K562 (cell line): ENCODE measurements at regions not wholly inside any gene's neighbourhood (a gene's known extent, or its start where the extent isn't known, plus 50 kb on each side); places are given as distances from the start of the nearest gene placed in this dataset.

Experiments used
- ATAC-seq: fragments of 200-7000 bp; cut with Tn5 transposase; 3 replicates; pipeline ENCODE4 v1.9.1; 2020; ENCODE audit warnings: moderate library complexity
- BruUV-seq: library from RNA; stranded (reverse); fragments of 400-500 nt; replicated peaks from 2 replicates; lab custom pipeline; 2021; lab: Mats Ljungman, UMichigan
- CTCF ChIA-PET: fragments of 300-600 bp; formaldehyde crosslinking; extraction: SDS; loops from one replicate; lab custom pipeline; 2021; ENCODE audit warnings: low intra/inter-chr PET ratio; lab: Yijun Ruan, JAX
- POLR2A ChIA-PET: fragments of 300-600, 350-650 bp; sonication (Branson Sonifier 250); formaldehyde crosslinking; extraction: SDS; loops from one replicate; lab custom pipeline; 2021; ENCODE audit warnings: antibody characterized with exemption, inconsistent platforms; lab: Yijun Ruan, JAX
- DNase-seq, 4 experiments: peaks; one replicate each; pipeline versions ENCODE4 v3.0.0 to v3.0.0-alpha.2; 2011 to 2018; ENCODE audit warnings: low spot score in 3 of 4, mixed read lengths in 3 of 4; ENCODE audit errors: extremely low read depth in 1 of 4
- FAIRE-seq: peaks from 2 replicates; lab custom pipeline; 2011; peaks lifted over from hg19 to GRCh38; lab: Jason Lieb, UNC
- H2AFZ ChIP-seq: 2 replicates; pipeline ENCODE4 v1.6.0; 2011; ENCODE audit warnings: low read depth, low read length, control low read depth, inconsistent platforms
- H3K27ac ChIP-seq: fragments of 200-600 bp; 3 replicates; pipeline ENCODE4 v1.8.0; 2011; ENCODE audit warnings: low read depth, mild to moderate bottlenecking, control low read depth, inconsistent platforms, low read length, moderate library complexity, mixed read lengths; ENCODE audit errors: extremely low read depth
- H3K27me3 ChIP-seq, 2 experiments: fragments of 300-600 bp in 1 of 2; 2 replicates in 1 of 2; 3 replicates in 1 of 2; pipeline versions ENCODE4 v1.6.0 to v1.8.0; 2011; ENCODE audit warnings: inconsistent platforms in 2 of 2, low read length in 2 of 2, mild to moderate bottlenecking in 1 of 2, mixed read lengths in 1 of 2, moderate library complexity in 1 of 2; ENCODE audit not compliant: control insufficient read depth in 2 of 2, insufficient read depth in 2 of 2
- H3K36me3 ChIP-seq: fragments of 300-600 bp; 3 replicates; pipeline ENCODE4 v1.8.0; 2011; ENCODE audit warnings: mild to moderate bottlenecking, low read length, inconsistent platforms; ENCODE audit not compliant: control insufficient read depth, insufficient read depth
- H3K4me1 ChIP-seq, 2 experiments: fragments of 200-600 bp in 1 of 2; replicated peaks in 1 of 2; 2 replicates in 1 of 2; 3 replicates in 1 of 2; pipeline versions ENCODE4 v1.5.1 to v1.8.0; 2011; ENCODE audit warnings: inconsistent platforms in 2 of 2, low read length in 2 of 2, mild to moderate bottlenecking in 1 of 2, mixed read lengths in 1 of 2, moderate library complexity in 1 of 2; ENCODE audit not compliant: control insufficient read depth in 2 of 2, insufficient read depth in 2 of 2
- H3K4me2 ChIP-seq: 2 replicates; pipeline ENCODE4 v1.6.1; 2011; ENCODE audit warnings: low read length, control low read depth, inconsistent platforms, mixed read lengths; ENCODE audit not compliant: insufficient read depth
- H3K4me3 ChIP-seq: fragments of 200-600 bp; sonication (generic), shearing (Covaris generic); 2 replicates; pipeline ENCODE4 v1.5.1; 2016; ENCODE audit warnings: control low read depth, inconsistent platforms
- H3K79me2 ChIP-seq: fragments of 200-600 bp; 3 replicates; pipeline ENCODE4 v1.8.0; 2011; ENCODE audit warnings: low read length, inconsistent platforms; ENCODE audit not compliant: control insufficient read depth, insufficient read depth
- H3K9ac ChIP-seq, 2 experiments: 2 replicates each; pipeline versions ENCODE4 v1.6.0 to v1.6.1; 2011; ENCODE audit warnings: low read depth in 2 of 2, low read length in 2 of 2, control low read depth in 1 of 2, inconsistent platforms in 1 of 2, mild to moderate bottlenecking in 1 of 2, mixed read lengths in 1 of 2; ENCODE audit not compliant: insufficient read depth in 1 of 2
- H3K9me1 ChIP-seq: one replicate; pipeline ENCODE4 v1.6.0; 2011; ENCODE audit warnings: inconsistent platforms, mild to moderate bottlenecking, low read length, moderate library complexity; ENCODE audit not compliant: control insufficient read depth, insufficient read depth
- H3K9me3 ChIP-seq: replicated peaks from 2 replicates; pipeline ENCODE4 v1.5.1; 2011; ENCODE audit warnings: low read depth, low read length, inconsistent platforms; ENCODE audit not compliant: control insufficient read depth, insufficient read depth
- H4K20me1 ChIP-seq: replicated peaks from 2 replicates; pipeline ENCODE4 v1.6.1; 2011; ENCODE audit warnings: low read length, inconsistent platforms, mixed read lengths; ENCODE audit not compliant: control insufficient read depth, insufficient read depth
- HOXB6 ChIP-seq: fragments of 250-450 bp; sonication (Bioruptor Pico); IDR thresholded peaks from 2 replicates; pipeline ENCODE4 v1.5.1; 2022; ENCODE audit warnings: mild to moderate bottlenecking, borderline replicate concordance
- IRF2 ChIP-seq: sonication (generic); formaldehyde crosslinking; IDR thresholded peaks from 2 replicates; pipeline ENCODE4 v1.8.1; 2022; ENCODE audit warnings: mild to moderate bottlenecking, missing genetic modification reagents
- MAZ ChIP-seq, 2 experiments: fragments of 450-650 bp in 1 of 2; sonication (generic) in 1 of 2; formaldehyde crosslinking; IDR thresholded peaks in 1 of 2; conservative IDR thresholded peaks in 1 of 2; 2 replicates each; pipeline versions ENCODE4 v1.4.0 to v1.5.0; 2020; ENCODE audit warnings: mild to moderate bottlenecking in 1 of 2, missing genetic modification reagents in 1 of 2
- NR3C1 ChIP-seq: sonication (generic); formaldehyde crosslinking; IDR thresholded peaks from 2 replicates; pipeline ENCODE4 v1.8.1; 2022; ENCODE audit warnings: missing genetic modification reagents
- SMARCB1 ChIP-seq: IDR thresholded peaks from 2 replicates; pipeline ENCODE4 v1.6.1; 2011; ENCODE audit warnings: improper control_type of control experiment, low read depth; ENCODE audit not compliant: insufficient read length
- ZFP1 ChIP-seq: fragments of 450-650 bp; formaldehyde crosslinking; IDR thresholded peaks from 2 replicates; pipeline ENCODE4 v1.4.0; 2020; ENCODE audit warnings: mild to moderate bottlenecking, mixed read lengths
- ZFPM2 ChIP-seq: fragments of 250-450 bp; sonication (Bioruptor Pico); IDR thresholded peaks from 2 replicates; pipeline ENCODE4 v1.5.1; 2022; ENCODE audit warnings: mild to moderate bottlenecking
- ZNF384 ChIP-seq: IDR thresholded peaks from 2 replicates; pipeline ENCODE4 v1.6.1; 2012; ENCODE audit warnings: low read depth, low read length, improper control_type of control experiment
- ZNF41 ChIP-seq: fragments of 250-450 bp; sonication (Bioruptor Pico); conservative IDR thresholded peaks from 2 replicates; pipeline ENCODE4 v1.4.0; 2020; ENCODE audit warnings: mild to moderate bottlenecking
- ZNF75A ChIP-seq: fragments of 450-650 bp; formaldehyde crosslinking; IDR thresholded peaks from 2 replicates; pipeline ENCODE4 v1.4.0; 2020; ENCODE audit warnings: mild to moderate bottlenecking
- WGBS: fragments of 100-300 bp; shearing (Covaris generic); methylation state at CpG from one replicate; pipeline ENCODE4 v1.1.6; 2016; ENCODE audit warnings: low coverage, mixed read lengths; ENCODE audit not compliant: insufficient coverage; ENCODE audit errors: missing lambda C conversion rate; 5-methylcytosine and 5-hydroxymethylcytosine counted together
- in situ Hi-C: fragments of 300-500 bp; cut with MboI; formaldehyde crosslinking; loops from 4 replicates; pipeline ENCODE4 v1.15.0; 2018; ENCODE audit warnings: inconsistent platforms, mixed read lengths
- intact Hi-C: fragments of 100-400 bp; cut with micrococcal nuclease; formaldehyde crosslinking; loops from 2 replicates; pipeline ENCODE4 v1.14.2; 2022
- TF ChIP-seq, protein P1 (sequence below), 3 experiments: IDR thresholded peaks in 2 of 3; conservative IDR thresholded peaks in 1 of 3; 2 replicates each; pipeline ENCODE4 v1.5.1; 2011 to 2012; ENCODE audit warnings: low read length in 3 of 3, mild to moderate bottlenecking in 3 of 3, control low read depth in 2 of 3, improper control_type of control experiment in 1 of 3, inconsistent platforms in 1 of 3, low read depth in 1 of 3, mixed read lengths in 1 of 3, moderate library complexity in 1 of 3; ENCODE audit not compliant: insufficient read depth in 2 of 3
- TF ChIP-seq, protein P2 (sequence below): fragments of 250-450 bp; sonication (Bioruptor Pico); IDR thresholded peaks from 2 replicates; pipeline ENCODE4 v1.8.0; 2022; ENCODE audit warnings: moderate library complexity, mild to moderate bottlenecking, inconsistent platforms

DNA sequence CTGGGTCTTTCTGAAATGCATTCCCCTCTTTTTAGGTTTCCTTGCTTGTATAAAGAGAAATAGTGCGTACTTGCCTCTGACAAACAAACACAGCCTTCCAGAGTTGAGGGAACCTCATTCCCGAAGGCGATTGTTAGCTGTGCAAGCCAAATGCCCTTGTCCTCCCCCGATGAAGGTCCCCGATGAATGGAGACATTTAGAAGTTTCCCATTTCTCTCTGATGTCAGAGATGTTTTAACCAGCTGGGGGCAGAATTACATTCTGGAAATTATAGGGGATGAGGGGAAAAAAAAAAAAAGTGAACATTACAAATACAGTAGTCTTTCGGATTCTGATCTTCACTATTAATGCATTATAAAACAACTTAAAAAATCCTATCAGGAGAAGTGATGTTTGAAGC is 366.8 kb downstream of the VRK1 start:
- in situ Hi-C loops = no loop called here
- WGBS = 0% methylated on average over 6 of the region's 6 CpGs
- CTCF ChIA-PET = interaction anchor here (0.6 kb wide), 1 partner anchor 1523 kb away, joined by 3 read pairs; no protein-coding TSS in a partner anchor
- TF ChIP-seq SMARCB1 (no peak), ZNF384 (peak; percentile 49; the same call in 1 of the 2 replicates), ZFPM2 (no peak), MAZ (CRISPR knock-in tag; conservative IDR thresholded peaks at IDR 0.05 in 1 of 2, IDR thresholded peaks at IDR 0.05 in 1 of 2) (no peak), ZFP1 (no peak), ZNF41 (no peak), IRF2 (CRISPR knock-in tag) (no peak), ZNF75A (no peak), NR3C1 (CRISPR knock-in tag) (no peak), HOXB6 (CRISPR knock-in tag) (no peak)
- TF ChIP-seq, protein P1, sequence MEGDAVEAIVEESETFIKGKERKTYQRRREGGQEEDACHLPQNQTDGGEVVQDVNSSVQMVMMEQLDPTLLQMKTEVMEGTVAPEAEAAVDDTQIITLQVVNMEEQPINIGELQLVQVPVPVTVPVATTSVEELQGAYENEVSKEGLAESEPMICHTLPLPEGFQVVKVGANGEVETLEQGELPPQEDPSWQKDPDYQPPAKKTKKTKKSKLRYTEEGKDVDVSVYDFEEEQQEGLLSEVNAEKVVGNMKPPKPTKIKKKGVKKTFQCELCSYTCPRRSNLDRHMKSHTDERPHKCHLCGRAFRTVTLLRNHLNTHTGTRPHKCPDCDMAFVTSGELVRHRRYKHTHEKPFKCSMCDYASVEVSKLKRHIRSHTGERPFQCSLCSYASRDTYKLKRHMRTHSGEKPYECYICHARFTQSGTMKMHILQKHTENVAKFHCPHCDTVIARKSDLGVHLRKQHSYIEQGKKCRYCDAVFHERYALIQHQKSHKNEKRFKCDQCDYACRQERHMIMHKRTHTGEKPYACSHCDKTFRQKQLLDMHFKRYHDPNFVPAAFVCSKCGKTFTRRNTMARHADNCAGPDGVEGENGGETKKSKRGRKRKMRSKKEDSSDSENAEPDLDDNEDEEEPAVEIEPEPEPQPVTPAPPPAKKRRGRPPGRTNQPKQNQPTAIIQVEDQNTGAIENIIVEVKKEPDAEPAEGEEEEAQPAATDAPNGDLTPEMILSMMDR (IDR thresholded peaks at IDR 0.05 in 2 of 3, conservative IDR thresholded peaks at IDR 0.05 in 1 of 3; ENCODE audit: insufficient read depth in 2 of 3, low read depth in 1 of 3, low read length in 3 of 3) = peak in 1 of 3 experiments; percentile 30; a peak in 1 of 6 replicates
- TF ChIP-seq, protein P2, sequence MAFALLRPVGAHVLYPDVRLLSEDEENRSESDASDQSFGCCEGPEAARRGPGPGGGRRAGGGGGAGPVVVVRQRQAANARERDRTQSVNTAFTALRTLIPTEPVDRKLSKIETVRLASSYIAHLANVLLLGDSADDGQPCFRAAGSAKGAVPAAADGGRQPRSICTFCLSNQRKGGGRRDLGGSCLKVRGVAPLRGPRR = no peak
- TF ChIP-seq, all 486 proteins: peak for 2
- DNase-seq (no peak), ATAC-seq (no peak), FAIRE-seq (no peak)
- Histone ChIP-seq H3K27ac (no peak overlapping the region), H3K4me3 (no peak overlapping the region), H3K27me3 (peaks cover 4 to 13% of the 10 kb centered on the region in 2 experiments; a peak in 3 of 5 replicates), H3K9ac (no peak overlapping the region), H3K4me1 (no peaks in the 10 kb centered on the region), H3K9me1 (no peaks in the 10 kb centered on the region), H2AFZ (no peak overlapping the region), H4K20me1 (no peaks in the 10 kb centered on the region), H3K9me3 (no peaks in the 10 kb centered on the region), H3K36me3 (no peaks in the 10 kb centered on the region), H3K79me2 (no peaks in the 10 kb centered on the region), H3K4me2 (no peak overlapping the region)
- BruUV-seq = no TSS peak
- intact Hi-C loops = no loop called here
- POLR2A ChIA-PET = no interaction called here
